Testis (tissue), 2 donors: ENCODE measurements at regions not wholly inside any gene's neighbourhood (a gene's known extent, or its start where the extent isn't known, plus 50 kb on each side); places are given as distances from the start of the nearest gene placed in this dataset.

ENCODE experiments used
- DNase-seq: peaks from one replicate; pipeline ENCODE4 v3.0.0-alpha.2; 2019
- H3K27ac ChIP-seq, 2 donors: fragments of 200-600 bp; sonication (generic); one replicate each; pipeline ENCODE4 v1.5.1; 2019
- H3K27me3 ChIP-seq: fragments of 200-600 bp; sonication (generic); one replicate; pipeline ENCODE4 v1.5.1; 2019
- H3K36me3 ChIP-seq: fragments of 200-600 bp; sonication (generic); one replicate; pipeline ENCODE4 v1.5.1; 2017; ENCODE audit warnings: low read depth; ENCODE audit errors: missing control alignments
- H3K4me1 ChIP-seq: fragments of 200-600 bp; sonication (generic); one replicate; pipeline ENCODE4 v1.5.1; 2019
- H3K4me3 ChIP-seq, 2 donors: fragments of 200-600 bp; sonication (generic); one replicate each; pipeline ENCODE4 v1.5.1; 2017 to 2019
- H3K9me3 ChIP-seq: fragments of 200-600 bp; sonication (generic); one replicate; pipeline ENCODE4 v1.5.1; 2017
- CTCF ChIP-seq, 3 experiments: fragments of 450-650 bp in 2 of 3; fragments of 200-600 bp in 1 of 3; sonication (generic) in 1 of 3; IDR thresholded peaks; one replicate each; pipeline ENCODE4 v1.5.1; 2016 to 2019; ENCODE audit warnings: antibody characterized with exemption in 3 of 3, mild to moderate bottlenecking in 2 of 3, moderate library complexity in 1 of 3
- POLR2A ChIP-seq: fragments of 450-650 bp; IDR thresholded peaks from one replicate; pipeline ENCODE4 v1.6.1; 2017; ENCODE audit warnings: antibody characterized with exemption, mild to moderate bottlenecking, moderate library complexity
- whole genome bisulfite sequencing, 2 donors: methylation state at CpG; one replicate each; pipeline ENCODE4 v1.1.5; 2018; 5-methylcytosine and 5-hydroxymethylcytosine counted together
- intact Hi-C: fragments of 100-400 bp; cut with DNase I; formaldehyde crosslinking; loops from one replicate; pipeline ENCODE4 v1.15.1; 2023; ENCODE audit warnings: low total_unique reads

- TF ChIP-seq POLR2A: no peak
- TF ChIP-seq CTCF (IDR thresholded peaks at IDR 0.05): no peak
- no peak overlapping the region for H3K4me3 ChIP-seq
- no peak for DNase-seq
- H3K36me3 ChIP-seq: no peaks in the 10 kb centered on the region
- WGBS, 2 donors: 59 to 64% methylated on average over 1 of the region's 1 CpG
- H3K27ac ChIP-seq: no peak overlapping the region
- no peaks in the 10 kb centered on the region for H3K27me3 ChIP-seq
- no peaks in the 10 kb centered on the region for H3K9me3 ChIP-seq
- no peaks in the 10 kb centered on the region for H3K4me1 ChIP-seq
- intact Hi-C loops: no loop called here
Observed at GRCh38 chr16:65991149-65991701, 375.3 kb upstream of the CDH5 start.

GRCh38 chr16:65989861-65990604 is 376.5 kb upstream of the CDH5 start:
- WGBS, 2 donors: 55 to 68% methylated on average over 5 of the region's 5 CpGs
- H3K4me1 ChIP-seq: no peaks in the 10 kb centered on the region
- no peaks in the 10 kb centered on the region for H3K27me3 ChIP-seq
- no peaks in the 10 kb centered on the region for H3K9me3 ChIP-seq
- TF ChIP-seq POLR2A (no peak), CTCF (IDR thresholded peaks at IDR 0.05) (no peak)
- H3K27ac ChIP-seq: no peak overlapping the region
- DNase-seq: no peak
- intact Hi-C loops: no loop called here
- no peaks in the 10 kb centered on the region for H3K36me3 ChIP-seq
- H3K4me3 ChIP-seq: no peak overlapping the region

GRCh38 chr16:65988024-65988595 is 378.4 kb upstream of the CDH5 start:
- no peaks in the 10 kb centered on the region for H3K27me3 ChIP-seq
- DNase-seq: no peak
- no peaks in the 10 kb centered on the region for H3K36me3 ChIP-seq
- WGBS, 2 donors: 74 to 80% methylated on average over 7 to 8 of the region's 8 CpGs
- no peaks in the 10 kb centered on the region for H3K4me1 ChIP-seq
- intact Hi-C loops: no loop called here
- no peak overlapping the region for H3K27ac ChIP-seq
- TF ChIP-seq CTCF (IDR thresholded peaks at IDR 0.05) (no peak), POLR2A (no peak)
- H3K4me3 ChIP-seq: no peak overlapping the region
- H3K9me3 ChIP-seq: no peaks in the 10 kb centered on the region

- DNase-seq: no peak
Observed at GRCh38 chr16:65984296-65984695, 382.2 kb upstream of the CDH5 start.

More at GRCh38 chr16:65984296-65984695, 382.2 kb upstream of the CDH5 start:
- H3K36me3 ChIP-seq: no peaks in the 10 kb centered on the region
- 51 to 64% methylated on average over 3 of the region's 3 CpGs for WGBS, 2 donors
- intact Hi-C loops: no loop called here
- TF ChIP-seq POLR2A (no peak), CTCF (IDR thresholded peaks at IDR 0.05) (no peak)
- no peaks in the 10 kb centered on the region for H3K4me1 ChIP-seq
- H3K27me3 ChIP-seq: no peaks in the 10 kb centered on the region
- H3K9me3 ChIP-seq: no peaks in the 10 kb centered on the region
- no peak overlapping the region for H3K27ac ChIP-seq
- no peak overlapping the region for H3K4me3 ChIP-seq
